HUES48 (cell line): ENCODE measurements at regions not wholly inside any gene's neighbourhood (a gene's known extent, or its start where the extent isn't known, plus 50 kb on each side); places are given as distances from the start of the nearest gene placed in this dataset.
A peak's percentile ranks its signal among the peaks of the same experiment; 100 is the strongest.

Source experiments
- H3K27ac ChIP-seq: one replicate; pipeline ENCODE4 v1.7.0; 2013; ENCODE audit warnings: low read depth, low read length, inconsistent platforms
- H3K27me3 ChIP-seq: 2 replicates; pipeline ENCODE4 v1.6.1; 2013; ENCODE audit warnings: mild to moderate bottlenecking, low read length; ENCODE audit not compliant: control insufficient read depth, insufficient read depth
- H3K36me3 ChIP-seq: 2 replicates; pipeline ENCODE4 v1.6.1; 2013; ENCODE audit warnings: low read length; ENCODE audit not compliant: control insufficient read depth, insufficient read depth
- H3K4me1 ChIP-seq: 2 replicates; pipeline ENCODE4 v1.6.1; 2013; ENCODE audit warnings: mild to moderate bottlenecking, low read length; ENCODE audit not compliant: control insufficient read depth, insufficient read depth
- H3K4me3 ChIP-seq: 2 replicates; pipeline ENCODE4 v1.5.1; 2013; ENCODE audit warnings: mild to moderate bottlenecking, low read depth, low read length
- H3K9ac ChIP-seq: 2 replicates; pipeline ENCODE4 v1.6.1; 2013; ENCODE audit warnings: mild to moderate bottlenecking, low read depth, low read length, moderate library complexity
- H3K9me3 ChIP-seq: 2 replicates; pipeline ENCODE4 v1.6.1; 2013; ENCODE audit warnings: low read length; ENCODE audit not compliant: control insufficient read depth, insufficient read depth

- no peak overlapping the region for H3K9ac ChIP-seq
- H3K9me3 ChIP-seq: no peaks in the 10 kb centered on the region
- H3K4me3 ChIP-seq: no peak overlapping the region
- no peaks in the 10 kb centered on the region for H3K36me3 ChIP-seq
- H3K4me1 ChIP-seq: peaks cover 27% of the 10 kb centered on the region
- peak overlapping the region; percentile 46 for H3K27ac ChIP-seq
- no peaks in the 10 kb centered on the region for H3K27me3 ChIP-seq
These were observed 114.5 kb upstream of the C1orf21 start for GRCh38 chr1:184272175-184272866.

- Histone ChIP-seq H3K4me3 (no peak overlapping the region), H3K27me3 (no peaks in the 10 kb centered on the region), H3K4me1 (peaks cover 15% of the 10 kb centered on the region), H3K27ac (no peak overlapping the region), H3K36me3 (no peaks in the 10 kb centered on the region), H3K9ac (no peak overlapping the region), H3K9me3 (no peaks in the 10 kb centered on the region)
These were observed 110.4 kb upstream of the C1orf21 start for GRCh38 chr1:184276416-184276815.

- Histone ChIP-seq H3K9ac (no peak overlapping the region), H3K4me1 (no peaks in the 10 kb centered on the region; the same call in 1 of the 2 replicates), H3K36me3 (no peaks in the 10 kb centered on the region), H3K27ac (no peak overlapping the region), H3K27me3 (no peaks in the 10 kb centered on the region), H3K9me3 (no peaks in the 10 kb centered on the region), H3K4me3 (no peak overlapping the region)
These were observed 106.8 kb upstream of the C1orf21 start for GRCh38 chr1:184279911-184280458.

- no peaks in the 10 kb centered on the region for H3K27me3 ChIP-seq
- H3K9me3 ChIP-seq: peaks cover 11% of the 10 kb centered on the region
- no peaks in the 10 kb centered on the region for H3K36me3 ChIP-seq
- H3K4me1 ChIP-seq: no peaks in the 10 kb centered on the region; the same call in 1 of the 2 replicates
- H3K4me3 ChIP-seq: no peak overlapping the region
- H3K9ac ChIP-seq: no peak overlapping the region
- no peak overlapping the region for H3K27ac ChIP-seq
These were observed 102.8 kb upstream of the C1orf21 start for GRCh38 chr1:184283999-184284398.

GRCh38 chr1:184284900-184285299 is 101.9 kb upstream of the C1orf21 start:
- Histone ChIP-seq H3K4me3 (no peak overlapping the region), H3K27ac (no peak overlapping the region), H3K27me3 (no peaks in the 10 kb centered on the region), H3K4me1 (no peaks in the 10 kb centered on the region; the same call in 1 of the 2 replicates), H3K9me3 (peaks cover 13% of the 10 kb centered on the region), H3K36me3 (no peaks in the 10 kb centered on the region), H3K9ac (no peak overlapping the region)

GRCh38 chr1:184285401-184286087 is 101.3 kb upstream of the C1orf21 start:
- Histone ChIP-seq H3K4me3 (no peak overlapping the region), H3K4me1 (no peaks in the 10 kb centered on the region; the same call in 1 of the 2 replicates), H3K27me3 (no peaks in the 10 kb centered on the region), H3K27ac (no peak overlapping the region), H3K9me3 (peaks cover 20% of the 10 kb centered on the region), H3K36me3 (no peaks in the 10 kb centered on the region), H3K9ac (no peak overlapping the region)

DNA sequence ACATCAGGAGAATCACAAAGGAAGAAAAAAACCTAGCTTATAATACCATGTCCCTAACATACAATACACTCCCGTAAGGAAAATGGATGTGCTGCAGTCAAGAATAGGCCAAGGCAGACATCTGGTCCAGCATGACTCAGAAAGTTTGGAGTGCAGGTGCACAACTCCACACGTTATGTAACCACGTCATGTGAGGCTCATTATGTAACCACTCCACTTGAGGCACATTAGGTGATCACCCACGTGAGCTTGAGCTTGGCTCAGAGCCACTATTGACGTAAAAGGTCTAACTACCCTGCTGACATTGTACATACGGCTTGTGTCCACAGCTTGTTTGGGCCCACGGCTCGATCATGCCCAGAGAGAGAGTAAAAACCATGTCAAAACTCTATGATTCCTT is 99.8 kb upstream of the C1orf21 start:
- no peaks in the 10 kb centered on the region for H3K36me3 ChIP-seq
- no peaks in the 10 kb centered on the region for H3K27me3 ChIP-seq
- H3K4me3 ChIP-seq: no peak overlapping the region
- H3K9me3 ChIP-seq: peaks cover 27% of the 10 kb centered on the region
- H3K9ac ChIP-seq: no peak overlapping the region
- H3K4me1 ChIP-seq: no peaks in the 10 kb centered on the region; the same call in 1 of the 2 replicates
- H3K27ac ChIP-seq: no peak overlapping the region

- H3K27me3 ChIP-seq: no peaks in the 10 kb centered on the region
- H3K9ac ChIP-seq: no peak overlapping the region
- no peaks in the 10 kb centered on the region for H3K36me3 ChIP-seq
- H3K4me3 ChIP-seq: no peak overlapping the region
- no peaks in the 10 kb centered on the region for H3K4me1 ChIP-seq
- H3K27ac ChIP-seq: no peak overlapping the region
- H3K9me3 ChIP-seq: peaks cover 27% of the 10 kb centered on the region
These were observed 96.8 kb upstream of the C1orf21 start for GRCh38 chr1:184289825-184290550.

GRCh38 chr1:184291701-184292100 is 95.1 kb upstream of the C1orf21 start:
- Histone ChIP-seq H3K9me3 (peaks cover 24% of the 10 kb centered on the region), H3K9ac (no peak overlapping the region), H3K36me3 (no peaks in the 10 kb centered on the region)

GRCh38 chr1:184292101-184292500 is 94.7 kb upstream of the C1orf21 start:
- H3K9me3 ChIP-seq: peaks cover 20% of the 10 kb centered on the region
- H3K4me3 ChIP-seq: no peak overlapping the region
- H3K4me1 ChIP-seq: no peaks in the 10 kb centered on the region
- no peaks in the 10 kb centered on the region for H3K27me3 ChIP-seq
- no peak overlapping the region for H3K9ac ChIP-seq
- H3K36me3 ChIP-seq: no peaks in the 10 kb centered on the region
- H3K27ac ChIP-seq: no peak overlapping the region

More at GRCh38 chr1:184291701-184292100, 95.1 kb upstream of the C1orf21 start:
- no peak overlapping the region for H3K27ac ChIP-seq
- H3K4me1 ChIP-seq: no peaks in the 10 kb centered on the region
- no peak overlapping the region for H3K4me3 ChIP-seq
- H3K27me3 ChIP-seq: no peaks in the 10 kb centered on the region
